WTC11 (cell line): ENCODE measurements at regions not wholly inside any gene's neighbourhood (a gene's known extent, or its start where the extent isn't known, plus 50 kb on each side); places are given as distances from the start of the nearest gene placed in this dataset.

Experiments used
- ATF3 ChIP-seq: sonication (generic); formaldehyde crosslinking; conservative IDR thresholded peaks from 2 replicates; pipeline ENCODE4 v1.8.1; 2022; ENCODE audit warnings: mild to moderate bottlenecking, missing genetic modification reagents
- CTCF ChIP-seq: fragments of 200-600 bp; IDR thresholded peaks from 2 replicates; pipeline ENCODE4 v1.8.0; 2022; ENCODE audit warnings: antibody characterized with exemption
- E2F4 ChIP-seq: sonication (generic); formaldehyde crosslinking; IDR thresholded peaks from 2 replicates; pipeline ENCODE4 v1.8.1; 2022; ENCODE audit warnings: low read depth, mild to moderate bottlenecking, moderate library complexity, missing genetic modification reagents, borderline replicate concordance
- E2F5 ChIP-seq: sonication (generic); formaldehyde crosslinking; IDR thresholded peaks from 2 replicates; pipeline ENCODE4 v1.8.1; 2022; ENCODE audit warnings: mild to moderate bottlenecking, moderate library complexity, missing genetic modification reagents
- JUN ChIP-seq: sonication (generic); formaldehyde crosslinking; IDR thresholded peaks from 2 replicates; pipeline ENCODE4 v1.8.0; 2023; ENCODE audit warnings: mild to moderate bottlenecking, missing genetic modification reagents
- MAX ChIP-seq: sonication (generic); formaldehyde crosslinking; IDR thresholded peaks from 2 replicates; pipeline ENCODE4 v1.8.0; 2022; ENCODE audit warnings: mild to moderate bottlenecking, missing genetic modification reagents
- NFYB ChIP-seq: sonication (generic); formaldehyde crosslinking; conservative IDR thresholded peaks from 2 replicates; pipeline ENCODE4 v1.8.0; 2022; ENCODE audit warnings: low read depth, missing genetic modification reagents
- NR2C2 ChIP-seq: sonication (generic); formaldehyde crosslinking; IDR thresholded peaks from 2 replicates; pipeline ENCODE4 v1.8.0; 2022; ENCODE audit warnings: mild to moderate bottlenecking, missing genetic modification reagents
- NR3C1 ChIP-seq: sonication (generic); formaldehyde crosslinking; conservative IDR thresholded peaks from 2 replicates; pipeline ENCODE4 v1.8.1; 2023; ENCODE audit warnings: low read depth, mild to moderate bottlenecking, missing genetic modification reagents
- USF1 ChIP-seq: sonication (generic); formaldehyde crosslinking; IDR thresholded peaks from 2 replicates; pipeline ENCODE4 v1.8.0; 2022; ENCODE audit warnings: mild to moderate bottlenecking, missing genetic modification reagents
- USF2 ChIP-seq: sonication (generic); formaldehyde crosslinking; IDR thresholded peaks from 2 replicates; pipeline ENCODE4 v1.8.1; 2023; ENCODE audit warnings: mild to moderate bottlenecking, missing genetic modification reagents, moderate library complexity
- ZNF121 ChIP-seq: sonication (generic); formaldehyde crosslinking; IDR thresholded peaks from 2 replicates; pipeline ENCODE4 v1.8.0; 2023; ENCODE audit warnings: missing genetic modification reagents

- TF ChIP-seq CTCF (no peak), USF1 (CRISPR knock-in tag) (no peak), ZNF121 (CRISPR knock-in tag) (no peak), ATF3 (CRISPR knock-in tag) (no peak), NFYB (CRISPR knock-in tag) (no peak), NR2C2 (CRISPR knock-in tag) (no peak), JUN (no peak), USF2 (CRISPR knock-in tag) (no peak), NR3C1 (CRISPR knock-in tag) (no peak), E2F5 (CRISPR knock-in tag) (no peak), MAX (CRISPR knock-in tag) (no peak), E2F4 (CRISPR knock-in tag) (no peak)
These were observed 192.9 kb upstream of the CNKSR2 start for GRCh38 chrX:21181232-21181853.
